WTC11 (cell line): ENCODE measurements at regions not wholly inside any gene's neighbourhood (a gene's known extent, or its start where the extent isn't known, plus 50 kb on each side); places are given as distances from the start of the nearest gene placed in this dataset.

Source experiments
- ATF1 ChIP-seq: sonication (generic); formaldehyde crosslinking; IDR thresholded peaks from 2 replicates; pipeline ENCODE4 v1.8.1; 2023; ENCODE audit warnings: mild to moderate bottlenecking, moderate library complexity, missing genetic modification reagents
- CTCF ChIP-seq: fragments of 200-600 bp; IDR thresholded peaks from 2 replicates; pipeline ENCODE4 v1.8.0; 2022; ENCODE audit warnings: antibody characterized with exemption

DNA sequence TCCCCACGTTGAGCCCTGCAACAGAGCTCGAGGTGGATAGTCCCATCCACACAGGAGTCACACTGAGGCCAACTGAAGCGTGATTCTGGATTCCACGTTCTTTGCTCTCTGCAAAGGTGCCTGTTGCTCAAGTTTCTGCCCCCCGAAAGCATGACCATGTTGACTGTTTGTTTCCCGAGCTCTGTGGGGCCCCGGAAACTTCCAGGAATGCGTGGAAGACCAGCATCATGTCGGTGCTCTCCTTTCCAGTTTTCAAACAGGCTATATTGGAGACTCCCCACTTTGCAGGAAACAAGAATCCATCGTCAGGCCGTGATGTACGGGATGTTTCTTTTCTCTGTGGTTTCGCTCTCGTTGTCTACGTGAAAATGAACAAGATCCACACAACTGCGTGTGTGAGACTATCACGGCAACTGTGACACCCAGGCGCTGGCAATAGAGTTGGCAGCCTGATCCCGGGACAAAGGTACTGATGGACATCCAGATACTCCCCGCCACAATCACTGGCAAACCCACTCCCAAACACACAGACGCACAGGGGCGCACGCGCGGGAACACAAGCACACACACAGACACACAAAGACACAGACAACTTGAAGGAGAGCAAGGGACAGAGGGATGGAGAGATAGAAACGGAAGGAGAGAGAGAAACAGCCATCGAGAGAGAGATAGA lies 444.6 kb upstream of the DEFB115 start:
- TF ChIP-seq CTCF (no peak), ATF1 (CRISPR knock-in tag) (no peak)
